WI38 (cell line): ENCODE measurements at regions not wholly inside any gene's neighbourhood (a gene's known extent, or its start where the extent isn't known, plus 50 kb on each side); places are given as distances from the start of the nearest gene placed in this dataset.

Source experiments
- H3K4me3 ChIP-seq: 2 replicates; pipeline ENCODE4 v1.5.1; 2011; ENCODE audit warnings: low read depth, mild to moderate bottlenecking, control low read depth, low read length
- TF ChIP-seq, protein P1 (sequence below): IDR thresholded peaks from 2 replicates; pipeline ENCODE4 v1.5.1; 2012; ENCODE audit warnings: low read depth, mild to moderate bottlenecking, control low read depth, low read length

DNA sequence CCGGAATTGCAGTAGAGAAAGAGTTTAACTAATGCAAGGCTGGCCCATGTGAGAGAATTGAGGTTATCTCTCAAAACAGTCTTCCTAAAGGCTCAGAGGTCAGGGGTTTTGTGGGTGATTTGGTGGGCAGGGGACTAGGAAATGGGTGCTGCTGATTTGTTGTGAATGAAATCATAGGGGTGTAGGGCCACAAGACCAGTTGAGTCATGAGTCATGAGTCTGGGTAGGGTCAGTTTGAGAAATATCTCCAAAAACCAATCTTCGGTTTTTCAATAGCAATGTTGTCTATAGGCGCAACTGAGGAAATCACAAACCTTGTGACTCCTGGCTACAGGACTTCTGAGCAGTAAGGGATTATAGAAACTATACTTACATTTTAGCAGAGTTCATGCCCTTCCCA, 460.0 kb upstream of the NRP1 start:
- TF ChIP-seq, protein P1, sequence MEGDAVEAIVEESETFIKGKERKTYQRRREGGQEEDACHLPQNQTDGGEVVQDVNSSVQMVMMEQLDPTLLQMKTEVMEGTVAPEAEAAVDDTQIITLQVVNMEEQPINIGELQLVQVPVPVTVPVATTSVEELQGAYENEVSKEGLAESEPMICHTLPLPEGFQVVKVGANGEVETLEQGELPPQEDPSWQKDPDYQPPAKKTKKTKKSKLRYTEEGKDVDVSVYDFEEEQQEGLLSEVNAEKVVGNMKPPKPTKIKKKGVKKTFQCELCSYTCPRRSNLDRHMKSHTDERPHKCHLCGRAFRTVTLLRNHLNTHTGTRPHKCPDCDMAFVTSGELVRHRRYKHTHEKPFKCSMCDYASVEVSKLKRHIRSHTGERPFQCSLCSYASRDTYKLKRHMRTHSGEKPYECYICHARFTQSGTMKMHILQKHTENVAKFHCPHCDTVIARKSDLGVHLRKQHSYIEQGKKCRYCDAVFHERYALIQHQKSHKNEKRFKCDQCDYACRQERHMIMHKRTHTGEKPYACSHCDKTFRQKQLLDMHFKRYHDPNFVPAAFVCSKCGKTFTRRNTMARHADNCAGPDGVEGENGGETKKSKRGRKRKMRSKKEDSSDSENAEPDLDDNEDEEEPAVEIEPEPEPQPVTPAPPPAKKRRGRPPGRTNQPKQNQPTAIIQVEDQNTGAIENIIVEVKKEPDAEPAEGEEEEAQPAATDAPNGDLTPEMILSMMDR: no peak
- H3K4me3 ChIP-seq: no peak overlapping the region

DNA sequence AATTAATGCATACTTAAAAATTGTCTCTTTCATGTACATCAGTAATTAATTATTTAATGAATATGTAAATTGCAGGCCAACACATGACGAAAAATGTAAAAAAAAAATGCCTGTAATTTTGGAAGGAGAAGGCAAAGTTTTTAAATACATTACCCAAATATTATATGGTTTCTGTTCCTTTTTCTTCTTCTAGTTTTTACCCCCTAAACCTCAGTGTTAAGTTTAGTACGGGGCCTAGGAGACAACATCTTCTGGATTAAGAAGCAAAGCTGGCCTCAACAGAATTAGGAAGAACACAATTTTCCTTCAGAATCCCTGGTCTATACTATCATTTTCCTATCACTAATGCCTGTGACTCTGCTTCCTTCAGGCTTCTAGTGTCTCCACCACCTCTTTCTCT, 459.3 kb upstream of the NRP1 start:
- H3K4me3 ChIP-seq: no peak overlapping the region
- TF ChIP-seq, protein P1: no peak

DNA sequence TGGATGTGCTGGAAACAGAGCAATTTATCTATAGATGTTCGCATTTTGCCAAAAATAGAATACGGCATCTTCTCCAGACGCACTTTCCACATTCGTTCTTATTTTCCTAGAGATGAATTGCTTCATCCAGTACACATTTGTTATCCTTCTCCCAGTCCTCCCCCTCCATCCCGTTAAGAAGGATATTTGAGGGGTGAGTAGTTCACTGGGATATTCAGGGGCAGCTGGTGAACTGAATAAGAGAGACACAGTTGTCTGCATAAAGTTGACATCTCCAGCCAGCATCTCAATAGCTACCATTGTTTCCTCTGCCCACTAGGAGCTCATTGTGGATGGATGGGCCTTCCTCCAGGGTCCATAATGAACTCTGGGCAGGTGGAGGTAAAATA, 456.8 kb upstream of the NRP1 start:
- TF ChIP-seq, protein P1: no peak
- no peak overlapping the region for H3K4me3 ChIP-seq

DNA sequence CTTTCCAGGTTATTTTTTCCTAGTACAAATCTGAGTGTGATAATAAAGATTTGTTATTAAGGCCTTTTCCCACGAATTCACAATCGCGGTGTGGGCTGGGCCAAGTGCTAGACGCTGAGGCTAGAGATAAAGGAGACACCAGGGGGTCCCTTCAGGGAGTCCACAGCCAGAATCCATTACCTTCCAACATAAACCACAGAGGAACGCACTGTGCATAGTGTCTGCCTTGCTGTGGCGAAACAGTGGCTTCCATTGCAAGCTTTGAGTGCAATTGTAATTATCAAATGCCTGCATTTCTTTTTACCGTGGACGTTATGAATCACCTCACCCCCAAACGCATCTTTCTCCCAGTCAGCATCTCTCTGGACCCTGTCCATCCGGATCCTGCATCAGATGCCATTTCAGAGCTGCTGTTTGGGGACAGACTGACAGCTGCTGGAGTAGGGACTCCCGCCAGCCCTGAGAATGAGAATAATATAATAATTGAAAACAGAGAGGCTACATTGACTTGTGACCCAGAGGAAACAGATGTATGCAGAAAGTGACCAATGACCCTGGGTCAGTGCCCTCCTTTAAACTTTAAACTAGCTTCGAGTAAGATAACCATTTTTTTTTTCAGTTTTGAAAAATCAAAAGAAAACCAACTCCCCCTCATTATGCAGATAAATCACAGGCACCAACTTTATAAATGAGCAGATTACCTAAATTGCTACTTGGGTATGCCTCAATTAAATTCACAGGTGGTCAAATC, 456.2 kb upstream of the NRP1 start:
- TF ChIP-seq, protein P1: no peak
- no peak overlapping the region for H3K4me3 ChIP-seq

DNA sequence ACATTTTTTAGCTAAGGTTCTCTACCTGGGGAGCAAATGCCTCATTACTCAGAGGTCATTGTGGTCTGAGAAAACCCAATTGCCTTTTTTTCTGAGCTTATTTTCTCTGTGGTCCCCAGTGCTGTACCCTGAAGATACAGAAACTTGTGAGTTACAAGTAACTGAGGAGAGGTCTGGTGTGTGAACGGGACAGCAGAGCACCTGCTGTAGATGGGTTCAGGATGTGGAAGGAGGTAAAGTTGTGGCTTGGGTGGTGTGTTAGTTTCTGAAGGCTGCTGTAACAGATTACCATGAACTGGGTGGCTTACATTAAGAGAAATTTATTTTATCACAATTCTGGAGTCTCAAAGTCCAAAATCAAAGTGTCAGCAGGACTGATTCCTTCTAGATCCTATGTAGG, 449.1 kb upstream of the NRP1 start:
- H3K4me3 ChIP-seq: no peak overlapping the region
- TF ChIP-seq, protein P1: no peak

DNA sequence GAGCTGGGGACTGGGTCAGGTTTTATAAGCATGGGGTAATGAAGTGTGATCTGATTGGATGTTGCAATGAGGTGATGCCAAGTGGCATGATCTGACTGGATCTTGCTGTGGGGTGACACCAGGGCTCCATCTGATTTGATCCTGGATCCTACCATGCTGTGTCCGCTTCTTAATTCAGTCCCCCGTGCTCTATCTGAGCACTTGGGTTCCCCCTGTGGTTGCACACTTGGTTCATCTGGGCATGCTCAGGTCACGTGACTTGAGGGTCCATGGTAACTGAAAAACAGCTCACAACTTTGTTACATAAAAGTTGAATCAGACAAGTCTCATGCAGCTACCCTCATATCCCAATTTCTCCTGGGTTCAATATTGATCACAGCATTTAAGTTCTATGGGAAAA, 448.6 kb upstream of the NRP1 start:
- H3K4me3 ChIP-seq: no peak overlapping the region
- TF ChIP-seq, protein P1: no peak

DNA sequence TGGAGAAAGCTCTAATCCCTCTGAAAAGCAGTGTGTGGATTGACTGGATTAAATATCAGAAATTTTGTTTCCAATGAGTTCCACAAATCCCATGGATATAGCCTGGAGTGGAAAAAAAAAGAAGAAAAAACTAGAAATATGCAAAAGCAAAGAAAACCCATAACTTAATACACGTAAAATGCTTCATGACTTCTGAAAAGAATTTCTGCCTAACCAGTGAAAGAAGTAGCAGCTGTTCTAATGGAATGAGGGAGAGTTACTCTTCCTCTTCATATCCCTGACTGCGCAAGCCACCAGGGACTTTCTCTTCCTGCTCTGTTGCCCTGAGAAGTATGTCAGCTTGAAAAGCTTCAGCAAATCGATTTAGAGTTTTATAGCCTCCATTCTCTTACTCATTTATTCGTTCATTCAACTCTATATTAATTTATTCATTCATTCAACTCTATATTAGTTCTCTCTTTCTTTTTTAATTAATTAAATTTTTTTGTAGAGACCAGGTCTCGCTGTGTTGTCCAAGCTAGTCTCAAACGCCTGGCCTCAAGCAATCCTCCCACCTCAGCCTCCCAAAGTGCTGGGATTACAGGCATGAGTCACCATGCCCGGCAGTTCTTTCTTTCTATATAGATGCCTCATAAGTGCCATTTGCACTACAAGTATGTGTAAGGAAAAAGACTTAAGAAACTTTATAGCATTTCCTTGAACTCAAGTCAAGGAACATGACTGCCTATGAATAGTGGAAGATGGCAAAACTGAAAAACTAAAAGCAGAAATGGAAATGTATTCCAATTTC, 447.3 kb upstream of the NRP1 start:
- H3K4me3 ChIP-seq: no peak overlapping the region
- TF ChIP-seq, protein P1: no peak
